ENCODE measurements at regions not wholly inside any gene's neighbourhood (a gene's known extent, or its start where the extent isn't known, plus 50 kb on each side); places are given as distances from the start of the nearest gene placed in this dataset.

DNA sequence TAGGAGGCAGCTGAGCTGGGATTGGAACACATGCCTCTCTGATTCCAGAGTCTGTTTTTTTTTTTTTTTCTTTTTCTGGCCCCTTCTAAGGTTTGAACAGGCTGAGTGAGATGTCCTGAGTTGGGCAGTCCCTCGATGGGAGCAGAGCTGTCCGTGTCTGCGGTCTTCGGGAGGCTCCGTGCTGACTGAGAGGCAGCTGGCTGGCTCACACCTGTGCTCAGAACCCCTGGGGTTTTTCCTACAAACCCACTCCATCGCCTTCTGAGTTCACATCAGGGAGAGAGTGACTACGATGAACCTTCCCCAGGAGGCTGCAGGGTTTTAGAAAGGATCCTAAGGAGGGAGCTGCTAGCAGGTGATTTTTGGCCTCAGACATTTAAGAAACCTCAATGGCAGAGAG is 92.5 kb downstream of the IRF8 start:
- TF ChIP-seq, protein P1, sequence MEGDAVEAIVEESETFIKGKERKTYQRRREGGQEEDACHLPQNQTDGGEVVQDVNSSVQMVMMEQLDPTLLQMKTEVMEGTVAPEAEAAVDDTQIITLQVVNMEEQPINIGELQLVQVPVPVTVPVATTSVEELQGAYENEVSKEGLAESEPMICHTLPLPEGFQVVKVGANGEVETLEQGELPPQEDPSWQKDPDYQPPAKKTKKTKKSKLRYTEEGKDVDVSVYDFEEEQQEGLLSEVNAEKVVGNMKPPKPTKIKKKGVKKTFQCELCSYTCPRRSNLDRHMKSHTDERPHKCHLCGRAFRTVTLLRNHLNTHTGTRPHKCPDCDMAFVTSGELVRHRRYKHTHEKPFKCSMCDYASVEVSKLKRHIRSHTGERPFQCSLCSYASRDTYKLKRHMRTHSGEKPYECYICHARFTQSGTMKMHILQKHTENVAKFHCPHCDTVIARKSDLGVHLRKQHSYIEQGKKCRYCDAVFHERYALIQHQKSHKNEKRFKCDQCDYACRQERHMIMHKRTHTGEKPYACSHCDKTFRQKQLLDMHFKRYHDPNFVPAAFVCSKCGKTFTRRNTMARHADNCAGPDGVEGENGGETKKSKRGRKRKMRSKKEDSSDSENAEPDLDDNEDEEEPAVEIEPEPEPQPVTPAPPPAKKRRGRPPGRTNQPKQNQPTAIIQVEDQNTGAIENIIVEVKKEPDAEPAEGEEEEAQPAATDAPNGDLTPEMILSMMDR (conservative IDR thresholded peaks at IDR 0.05), result no peak
- TF ChIP-seq ZFX (IDR thresholded peaks at IDR 0.05), result no peak

All from C4-2B (cell line).